ENCODE measurements at regions not wholly inside any gene's neighbourhood (a gene's known extent, or its start where the extent isn't known, plus 50 kb on each side); places are given as distances from the start of the nearest gene placed in this dataset.
"Not testable (repeated sequence)": the region's sequence is repeated elsewhere in the genome, so short reads cannot be mapped to it uniquely, and the experiment has no call there.

DNA sequence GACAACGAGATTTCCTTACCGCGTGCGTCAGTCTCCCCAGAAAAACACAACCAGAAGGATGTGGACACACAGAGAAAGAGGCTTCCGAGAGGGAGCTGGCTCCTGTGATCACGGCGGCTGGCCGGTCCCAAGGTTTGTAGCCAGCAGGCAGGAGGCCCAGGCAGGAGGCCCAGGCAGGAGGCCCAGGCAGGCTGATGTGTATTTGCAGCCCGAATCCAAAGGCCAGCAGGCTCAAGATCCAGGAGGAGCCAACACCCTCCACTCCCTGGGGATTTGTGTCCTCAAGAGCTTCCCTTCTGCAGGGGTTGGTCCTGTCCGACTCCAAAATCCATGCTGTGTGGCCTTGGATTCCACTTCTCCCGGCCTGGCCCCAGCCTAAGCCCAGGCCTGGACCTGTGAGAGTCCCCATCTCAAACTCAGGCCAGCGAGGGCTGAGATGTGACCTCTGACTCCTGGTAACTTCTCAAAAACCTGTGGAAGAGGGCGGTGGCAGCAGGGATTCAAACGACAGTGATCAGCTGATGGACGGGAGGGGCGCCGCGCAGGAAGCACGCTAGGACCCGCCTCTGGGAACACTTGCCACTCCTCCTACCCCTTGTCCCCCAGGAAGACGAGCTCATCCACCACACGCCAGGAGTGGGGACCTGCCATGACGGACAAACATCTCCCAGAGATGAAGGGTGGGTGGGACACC lies 75.0 kb upstream of the PPP1R26 start:
- no peak for DNase-seq (ENCODE audit: low spot score)

DNA sequence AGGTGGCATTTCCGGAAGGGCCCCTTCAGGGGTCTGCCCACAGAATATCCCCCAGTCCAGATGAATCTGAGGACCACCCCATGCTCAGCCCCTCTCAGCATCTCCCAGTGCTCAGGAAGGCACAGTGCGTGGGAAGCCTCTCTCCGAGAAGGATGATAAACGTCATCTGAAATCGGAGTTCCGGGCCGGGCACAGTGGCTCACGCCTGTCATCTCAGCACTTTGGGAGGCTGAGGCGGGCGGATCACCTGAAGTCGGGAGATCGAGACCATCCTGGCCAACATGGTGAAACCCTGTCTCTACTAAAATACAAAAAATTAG lies 74.5 kb upstream of the PPP1R26 start:
- DNase-seq (ENCODE audit: low spot score), result not testable (repeated sequence)

DNA sequence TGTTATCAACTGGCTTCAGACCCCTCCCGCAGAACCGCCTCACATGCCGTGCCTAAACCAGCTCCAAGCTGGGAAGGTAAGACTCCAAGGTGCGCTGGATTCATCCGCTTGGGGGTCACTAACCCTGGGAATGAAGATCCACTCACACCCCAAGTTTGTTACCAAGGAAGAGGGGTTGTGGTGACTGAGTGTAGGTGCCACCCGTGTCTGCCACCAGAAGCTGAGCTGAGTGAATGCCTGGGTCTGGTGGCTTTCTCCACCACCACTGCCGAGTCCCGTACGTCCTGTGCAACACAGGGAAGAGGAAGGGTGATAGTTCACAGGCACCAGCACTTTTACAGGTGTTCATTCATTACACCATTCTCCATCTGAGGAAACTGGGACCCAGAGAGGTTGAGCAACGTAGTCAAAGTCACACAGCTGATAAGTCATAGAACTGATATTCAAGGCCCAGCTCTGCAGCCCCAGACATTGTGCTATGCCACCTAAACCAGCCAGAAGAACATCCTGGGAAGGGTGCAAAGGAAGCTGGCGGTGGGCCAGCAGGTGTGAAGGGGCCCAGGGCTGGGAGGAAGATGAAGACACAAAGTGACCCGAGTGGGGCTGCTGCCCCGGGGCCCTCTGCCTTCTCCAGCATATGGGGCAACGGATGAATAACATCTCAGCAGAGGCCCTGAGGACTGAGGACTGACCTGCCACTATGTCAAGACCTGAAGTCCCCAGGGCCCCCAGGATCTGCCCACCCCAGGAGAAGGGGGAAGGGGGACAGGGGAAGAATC lies 70.9 kb upstream of the PPP1R26 start:
- no peak for DNase-seq (ENCODE audit: low spot score)

DNA sequence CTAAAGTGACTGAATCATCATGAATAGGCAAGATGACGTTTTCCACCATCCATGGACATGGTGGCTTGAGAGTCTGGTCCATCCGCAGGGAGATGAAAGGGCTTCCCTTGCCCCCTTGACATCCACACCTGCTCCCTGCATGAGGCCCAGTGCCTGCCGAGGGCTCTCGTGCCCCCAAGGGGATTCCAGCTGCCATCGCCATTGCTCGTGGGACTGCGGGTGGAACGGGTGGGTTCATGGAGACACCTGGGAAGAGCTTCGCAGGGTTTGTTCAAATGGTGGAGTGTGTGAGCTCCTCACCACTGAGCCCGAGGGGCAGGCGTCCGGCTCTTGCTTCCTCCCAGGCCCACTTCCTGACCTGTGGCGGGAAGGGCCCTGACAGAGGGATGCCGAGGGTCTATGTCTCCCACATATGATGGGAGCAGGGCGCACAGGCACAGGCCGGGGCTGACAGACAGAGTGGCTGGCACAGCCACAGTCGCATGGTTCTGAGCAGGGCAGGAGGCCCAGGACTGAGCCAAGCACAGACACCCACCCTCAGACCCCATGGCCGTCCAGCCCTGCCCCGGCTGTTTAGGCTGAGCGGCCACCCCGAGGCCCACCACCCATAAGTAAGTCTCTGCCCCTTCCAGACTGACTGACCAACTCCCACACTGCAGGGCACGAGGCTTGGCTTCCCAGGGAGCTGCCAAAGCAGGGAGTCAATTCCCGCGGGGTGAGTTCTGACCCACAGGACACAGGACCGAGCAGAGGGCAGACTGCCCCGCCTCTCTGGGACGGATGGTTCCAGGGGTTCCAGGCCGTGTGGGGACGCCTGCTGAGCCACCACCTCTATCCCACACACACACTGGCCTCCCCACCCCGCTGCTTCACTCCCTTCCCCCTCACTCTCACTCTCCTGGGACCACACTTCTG lies 70.0 kb upstream of the PPP1R26 start:
- peak; percentile 4 for DNase-seq (ENCODE audit: low spot score)

DNA sequence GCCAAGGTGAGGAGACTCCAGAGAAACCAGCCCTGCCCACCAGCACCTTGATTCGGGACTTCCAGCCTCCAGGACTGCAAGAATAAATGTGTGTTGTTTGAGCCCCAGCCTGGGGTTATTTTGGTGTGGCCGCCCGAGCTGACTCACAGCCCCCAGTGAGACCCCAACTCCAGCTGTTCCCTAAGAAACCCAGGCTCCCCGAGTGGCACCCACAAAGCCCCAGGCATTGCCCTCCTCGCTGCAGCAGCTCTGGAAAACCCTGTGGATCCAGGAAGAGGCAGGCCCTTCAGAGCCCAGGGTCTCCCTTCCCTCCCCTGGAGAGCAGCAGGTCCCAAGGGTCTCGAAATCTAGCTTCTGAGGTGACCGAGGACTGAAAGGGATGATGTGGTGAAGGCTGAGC lies 69.2 kb upstream of the PPP1R26 start:
- no peak for DNase-seq (ENCODE audit: low spot score)

DNA sequence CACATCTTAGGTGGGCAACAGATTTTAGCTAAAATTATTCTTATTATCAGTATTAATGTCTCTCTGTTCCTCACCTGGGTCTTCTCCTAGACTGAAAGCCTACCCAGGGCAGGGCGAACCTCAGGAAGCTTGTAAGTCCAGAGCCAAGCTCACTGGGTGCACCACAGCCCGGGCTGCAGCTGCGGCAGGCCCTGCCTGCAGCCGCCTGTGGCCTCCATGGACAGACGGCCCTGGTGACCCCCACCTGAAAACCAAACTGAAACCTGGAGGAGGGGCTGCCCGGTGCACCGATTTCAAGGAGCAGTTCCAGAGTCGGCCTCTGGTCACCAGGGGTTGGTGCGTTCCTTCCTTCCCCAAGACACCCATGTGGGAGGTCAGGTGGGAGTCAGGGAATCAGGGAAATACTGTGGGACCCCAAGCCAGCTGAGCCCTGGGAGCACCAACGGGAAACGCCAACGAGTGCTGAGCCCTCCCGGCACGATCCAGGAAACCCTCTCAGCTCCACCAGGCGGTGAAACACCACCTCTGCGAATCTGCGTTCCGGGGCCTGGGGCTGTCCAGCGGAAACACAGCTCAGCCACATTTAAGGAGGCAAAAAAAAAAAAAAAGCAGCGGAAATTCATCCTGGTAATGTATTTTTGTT lies 68.6 kb upstream of the PPP1R26 start:
- DNase-seq (ENCODE audit: low spot score), result no peak

DNA sequence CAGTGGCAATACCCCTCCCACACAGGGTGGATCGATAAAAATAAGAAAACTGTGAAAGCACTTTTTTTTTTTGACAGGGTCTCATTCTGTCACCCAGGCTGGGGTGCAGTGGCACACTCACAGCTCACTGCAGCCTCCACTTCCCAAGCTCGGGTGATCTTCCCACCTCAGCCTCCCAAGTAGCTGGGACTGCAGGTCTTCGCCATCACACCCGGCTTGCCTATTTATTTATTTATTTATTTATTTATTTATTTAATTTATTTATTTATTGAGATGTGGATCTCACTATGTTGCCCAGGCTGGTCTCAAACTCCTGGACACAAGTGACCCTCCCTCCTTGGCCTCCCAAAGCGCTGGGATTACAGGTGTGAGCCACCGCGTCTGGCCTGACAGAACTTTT lies 68.0 kb upstream of the PPP1R26 start:
- DNase-seq (ENCODE audit: low spot score), result not testable (repeated sequence)

DNA sequence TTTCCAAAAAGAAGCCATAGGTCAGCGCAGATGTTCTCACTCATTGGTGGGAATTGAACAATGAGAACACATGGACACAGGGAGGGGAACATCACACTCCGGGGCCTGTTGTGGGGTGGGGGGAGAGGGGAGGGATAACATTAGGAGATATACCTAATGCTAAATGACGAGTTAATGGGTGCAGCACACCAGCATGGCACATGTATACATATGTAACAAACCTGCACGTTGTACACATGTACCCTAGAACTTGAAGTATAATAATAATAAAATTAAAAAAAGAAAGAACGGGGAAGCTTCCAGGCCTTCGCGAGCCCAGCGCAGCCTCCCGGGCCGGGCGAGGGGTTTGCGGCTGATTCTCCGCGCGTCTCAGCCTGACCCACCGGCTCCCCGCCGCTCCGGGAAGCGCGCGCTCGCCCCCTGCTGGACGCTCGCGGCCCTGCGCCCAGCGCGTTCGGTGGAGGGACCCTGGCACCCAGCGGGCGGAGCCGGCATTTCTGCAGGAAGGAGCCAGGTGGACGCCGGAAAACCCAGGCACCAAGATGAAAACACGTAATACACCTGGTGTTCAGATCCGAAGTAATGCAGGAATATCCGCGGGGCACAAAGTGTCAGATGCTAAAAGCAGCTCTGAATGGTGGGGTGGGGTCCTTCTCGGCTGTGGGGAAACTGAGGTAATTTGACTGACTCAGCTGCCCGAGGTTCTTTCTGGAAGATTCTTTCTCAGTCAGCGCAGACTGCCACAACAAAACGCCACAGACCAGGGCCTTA lies 67.1 kb upstream of the PPP1R26 start:
- peak; percentile 99 for DNase-seq (ENCODE audit: low spot score)

DNA sequence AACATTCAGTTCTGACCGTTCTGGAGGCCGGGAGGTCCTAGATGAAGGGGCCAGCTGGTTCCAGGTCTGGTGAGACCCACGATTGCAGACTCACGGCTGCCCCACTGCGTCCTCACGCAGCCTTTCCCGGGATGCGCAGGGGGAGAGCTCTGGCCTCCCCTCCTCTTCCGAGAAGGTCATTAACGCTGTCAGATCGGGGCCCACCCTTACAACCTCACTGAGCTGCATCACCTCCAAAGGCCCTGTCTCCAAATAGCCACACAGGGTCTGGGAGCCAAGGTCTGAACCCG lies 66.6 kb upstream of the PPP1R26 start:
- DNase-seq (ENCODE audit: low spot score), result no peak

DNA sequence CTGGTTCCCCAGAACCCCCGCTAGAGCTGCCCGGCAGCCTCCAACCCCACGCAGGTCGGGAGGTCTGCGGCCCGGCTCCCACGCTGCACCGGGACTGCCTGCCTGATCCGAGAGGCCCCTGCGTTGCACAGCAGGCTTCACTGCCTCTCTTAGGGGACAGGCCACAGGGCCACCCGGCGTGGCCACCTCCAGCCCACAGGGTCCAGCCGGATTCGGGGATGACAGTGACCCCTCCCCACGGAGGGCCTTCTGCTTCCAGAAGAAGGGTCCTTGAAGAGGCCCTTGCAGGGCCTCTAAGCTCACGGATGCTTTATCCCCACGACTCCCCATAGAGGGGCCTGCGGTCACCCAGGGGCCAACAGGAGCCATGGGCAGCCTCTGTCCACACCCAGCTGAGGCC lies 66.1 kb upstream of the PPP1R26 start:
- DNase-seq (ENCODE audit: low spot score), result peak; percentile 6

DNA sequence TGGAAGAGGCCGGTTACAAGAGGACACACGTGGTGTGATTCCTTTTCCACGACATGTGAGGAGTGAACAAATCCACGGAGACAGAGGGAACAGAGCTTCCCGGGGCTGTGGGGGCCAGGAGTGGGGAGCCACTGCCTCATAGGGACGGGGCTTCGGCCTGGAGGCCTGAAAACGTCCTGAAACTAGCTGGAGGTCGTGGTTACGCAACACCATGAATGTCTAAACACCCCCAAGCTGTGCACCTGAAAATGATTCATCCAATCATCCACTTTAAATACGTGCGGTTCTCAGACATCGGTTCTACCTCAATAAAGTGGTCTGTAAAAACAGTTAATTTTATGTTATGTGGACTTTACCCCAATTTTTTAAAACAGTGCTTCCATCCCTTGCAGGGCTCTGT lies 65.3 kb upstream of the PPP1R26 start:
- DNase-seq (ENCODE audit: low spot score), result peak; percentile 3

DNA sequence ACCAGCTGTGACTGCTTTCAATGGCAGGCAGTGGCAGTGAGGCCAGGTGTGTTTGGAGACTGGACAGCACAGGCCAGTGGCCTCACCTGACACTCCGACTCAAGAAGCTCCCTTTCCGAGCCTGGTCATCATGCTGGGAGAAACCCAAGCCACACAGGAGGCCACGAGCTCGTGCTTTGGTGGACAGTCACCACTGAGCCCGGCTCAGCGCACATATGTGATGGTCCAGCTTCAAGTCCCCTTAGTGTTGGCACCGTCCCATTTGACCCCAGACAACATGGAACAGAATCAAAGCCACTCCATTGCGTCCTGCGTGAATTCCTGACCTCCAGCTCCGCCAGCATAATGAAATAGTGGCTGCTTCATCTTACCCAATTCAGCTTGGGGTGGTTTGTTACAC lies 64.0 kb upstream of the PPP1R26 start:
- DNase-seq (ENCODE audit: low spot score), result peak; percentile 1

DNA sequence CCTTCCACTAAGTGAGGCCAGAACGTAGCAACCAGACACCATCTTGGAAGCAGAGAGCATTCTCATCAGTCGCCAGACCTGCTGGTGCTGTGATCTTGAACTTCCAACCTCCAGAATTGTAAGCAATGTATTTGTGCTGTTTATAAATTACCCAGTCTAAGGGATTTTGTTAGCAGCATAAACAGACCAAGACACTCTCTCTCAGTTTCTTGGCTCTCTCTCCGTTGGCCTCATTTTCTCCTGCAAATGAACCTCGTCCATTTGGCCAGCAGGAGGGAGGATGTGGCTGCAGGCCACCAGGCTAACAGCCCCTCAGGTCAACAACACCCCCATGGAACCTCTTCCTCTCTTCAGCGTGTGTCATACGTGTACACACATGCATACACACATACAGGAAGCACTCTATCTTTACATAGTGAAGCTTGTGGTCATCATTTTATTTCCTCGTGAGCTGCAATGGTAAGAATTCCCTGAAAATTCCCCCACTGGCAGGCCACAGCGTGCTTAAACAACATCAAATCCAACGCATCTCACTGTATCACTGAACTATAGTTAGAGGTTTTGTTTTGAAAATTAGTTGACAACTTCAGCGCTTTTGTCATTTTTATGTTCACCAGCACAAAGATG lies 62.8 kb upstream of the PPP1R26 start:
- no peak for DNase-seq (ENCODE audit: low spot score)

DNA sequence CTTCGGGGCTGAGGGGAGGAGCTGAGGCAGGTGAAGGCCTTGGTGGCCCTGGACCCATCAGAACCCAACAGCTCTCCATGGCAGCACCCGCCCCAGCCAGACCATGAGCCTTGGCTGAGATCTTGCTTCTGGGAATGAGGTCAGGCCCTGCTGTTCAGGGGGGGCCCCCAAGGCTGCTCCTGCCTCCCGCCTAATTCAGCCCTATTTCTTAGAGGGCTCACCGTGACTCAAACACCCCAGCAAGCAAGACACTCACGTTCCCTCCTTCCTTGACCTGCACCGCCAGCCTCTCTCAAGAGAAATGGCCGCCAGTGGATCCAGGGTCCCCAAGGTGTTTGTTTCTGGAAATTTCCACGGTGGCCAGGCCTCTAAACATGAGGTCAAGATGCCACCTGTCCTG lies 61.4 kb upstream of the PPP1R26 start:
- peak; percentile 3 for DNase-seq (ENCODE audit: low spot score)

DNA sequence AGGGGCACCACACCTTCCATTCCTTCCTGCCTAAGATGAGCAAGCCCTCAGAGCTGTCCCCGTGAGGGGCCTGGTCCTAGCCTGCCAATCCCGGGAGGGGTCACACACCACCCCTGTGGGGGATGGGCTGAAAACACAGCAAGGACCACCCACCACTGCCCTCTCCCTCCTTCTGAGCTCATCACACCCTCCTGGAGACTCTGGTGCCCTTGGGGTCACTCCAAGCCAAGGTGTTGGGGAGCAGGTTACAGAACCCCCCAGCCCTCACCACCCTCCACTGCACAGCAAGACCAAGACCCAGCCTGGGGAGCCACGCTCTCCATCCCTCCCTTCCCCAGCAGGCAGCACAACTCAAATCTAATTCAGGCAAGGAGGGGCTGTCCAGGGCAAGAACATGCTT lies 60.5 kb upstream of the PPP1R26 start:
- DNase-seq (ENCODE audit: low spot score), result peak; percentile 9

DNA sequence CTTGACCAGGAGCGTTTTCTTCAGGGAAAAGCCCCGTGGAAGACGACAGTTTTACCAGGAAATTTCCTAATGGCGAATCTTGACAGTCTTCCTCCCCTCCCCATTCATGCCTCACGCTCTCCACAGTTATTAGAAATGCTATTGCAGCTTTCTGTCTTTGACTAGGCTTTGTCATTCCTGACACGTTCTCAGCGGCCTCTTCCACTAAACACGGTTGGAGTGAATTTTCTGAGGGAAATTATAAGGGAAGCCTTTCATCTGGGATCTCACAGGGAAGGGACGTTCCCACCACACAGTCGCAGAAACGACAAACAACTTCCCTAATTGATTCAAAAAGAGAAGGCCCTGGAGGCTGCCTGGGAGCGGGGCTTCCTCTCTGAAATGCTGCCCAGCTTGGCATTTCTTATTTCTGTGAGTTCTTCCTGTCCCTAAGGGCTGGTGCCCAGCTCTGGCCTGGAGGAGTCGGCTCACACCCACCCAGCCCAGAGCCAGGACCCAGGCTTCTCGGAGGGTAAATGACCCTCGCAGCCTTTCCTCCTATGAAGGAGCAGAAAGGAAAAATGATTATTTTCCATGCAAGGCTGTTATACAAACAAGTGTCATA lies 57.1 kb upstream of the PPP1R26 start:
- DNase-seq (ENCODE audit: low spot score), result no peak

DNA sequence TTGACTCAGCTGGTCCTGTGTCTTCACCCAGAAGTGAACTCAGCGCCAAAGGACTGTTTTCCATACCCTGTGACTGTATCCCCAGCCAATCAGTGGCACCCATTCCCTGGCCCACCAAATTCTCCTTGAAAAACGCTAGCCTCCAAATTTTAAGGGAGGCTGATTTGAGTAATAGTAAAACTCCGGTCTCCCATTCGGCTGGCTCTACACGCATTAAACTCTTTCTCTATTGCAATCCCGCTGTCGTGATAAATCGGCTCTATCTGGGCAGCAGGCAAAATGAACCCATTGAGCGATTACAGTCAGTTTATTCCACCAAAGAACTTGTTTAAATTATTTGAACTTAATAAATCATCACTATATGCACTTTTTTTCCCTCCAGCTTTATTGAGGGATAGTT lies 55.9 kb upstream of the PPP1R26 start:
- no peak for DNase-seq (ENCODE audit: low spot score)
